Bronchial epithelial cell (primary cell): ENCODE measurements at regions not wholly inside any gene's neighbourhood (a gene's known extent, or its start where the extent isn't known, plus 50 kb on each side); places are given as distances from the start of the nearest gene placed in this dataset.

Source experiments
- DNase-seq: peaks from one replicate; pipeline ENCODE4 v3.0.0-alpha.2; 2010; ENCODE audit warnings: low read depth
- FAIRE-seq: peaks from 2 replicates; lab custom pipeline; 2011; peaks lifted over from hg19 to GRCh38; lab: Jason Lieb, UNC
- H3K27me3 ChIP-seq: 2 replicates; pipeline ENCODE4 v1.5.1; 2011; ENCODE audit warnings: low read length; ENCODE audit not compliant: control insufficient read depth, insufficient read depth
- H3K36me3 ChIP-seq: 2 replicates; pipeline ENCODE4 v1.5.1; 2011; ENCODE audit warnings: low read length; ENCODE audit not compliant: control insufficient read depth, insufficient read depth
- H3K4me3 ChIP-seq: 2 replicates; pipeline ENCODE4 v1.5.1; 2011; ENCODE audit warnings: mild to moderate bottlenecking, low read depth, low read length, control low read depth
- CTCF ChIP-seq: IDR thresholded peaks from 2 replicates; pipeline ENCODE4 v1.5.1; 2011; ENCODE audit warnings: mild to moderate bottlenecking, moderate library complexity, low read length, control low read depth, inconsistent platforms; ENCODE audit not compliant: insufficient read depth, severe bottlenecking

DNA sequence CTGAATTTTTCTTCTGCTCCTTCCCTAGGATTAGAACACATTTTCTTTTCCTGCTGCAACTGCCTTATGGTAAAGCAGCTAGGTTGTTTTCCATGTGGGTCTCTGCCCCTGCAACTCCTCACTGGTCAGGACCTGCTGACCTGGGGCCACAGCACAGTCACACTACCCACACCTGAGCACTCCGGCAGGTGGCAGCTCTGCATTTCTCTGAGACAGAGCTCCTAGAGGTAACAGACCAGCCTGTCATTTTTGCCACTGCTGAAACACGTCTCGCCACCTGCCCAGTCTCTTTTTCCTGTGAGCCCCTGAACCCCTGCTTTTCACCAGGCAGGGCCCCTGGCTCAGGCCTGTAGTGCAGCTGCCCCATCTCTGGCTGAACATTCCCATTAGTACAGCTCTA is 609.6 kb downstream of the HINT1 start:
- Histone ChIP-seq H3K27me3 (no peaks in the 10 kb centered on the region), H3K36me3 (no peaks in the 10 kb centered on the region), H3K4me3 (no peak overlapping the region)
- FAIRE-seq (no peak), DNase-seq (no peak)
- no peak for TF ChIP-seq CTCF

- H3K27me3 ChIP-seq, result no peaks in the 10 kb centered on the region
- TF ChIP-seq CTCF, result no peak
- DNase-seq (no peak), FAIRE-seq (no peak)
- no peaks in the 10 kb centered on the region for H3K36me3 ChIP-seq
- no peak overlapping the region for H3K4me3 ChIP-seq
These were observed 614.5 kb downstream of the HINT1 start for GRCh38 chr5:130550562-130550928.

DNA sequence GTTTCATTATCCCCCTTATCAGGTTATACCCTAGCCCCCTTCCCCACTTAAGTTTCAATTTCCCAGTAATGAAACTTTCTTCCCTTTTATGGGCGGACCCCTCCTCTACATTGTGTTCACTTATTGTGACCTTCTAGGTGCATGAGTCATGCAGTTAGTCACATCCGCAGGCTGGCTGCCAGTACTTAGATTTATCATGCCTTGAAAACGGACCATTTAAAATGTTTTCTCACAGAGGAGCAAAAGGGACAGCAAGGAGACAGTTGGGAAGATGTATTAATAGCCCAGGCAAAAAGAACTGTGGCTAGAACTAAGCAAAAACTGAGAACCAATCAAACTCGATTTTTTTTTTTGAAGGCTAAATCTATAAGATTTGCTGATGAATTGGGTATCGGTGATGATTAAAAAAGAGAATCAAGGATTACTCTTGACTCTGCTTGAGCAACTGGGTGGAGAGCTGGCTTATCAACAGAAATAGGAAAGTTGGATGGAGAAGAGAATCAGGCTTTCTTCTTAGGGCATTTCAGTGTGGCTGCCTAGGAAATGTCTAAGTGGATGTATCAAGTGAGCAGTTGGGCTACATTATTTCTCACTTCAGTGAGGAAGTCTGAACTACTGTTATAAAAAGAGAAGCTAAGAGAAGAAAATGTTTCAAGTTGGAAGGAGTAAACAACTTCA is 615.0 kb downstream of the HINT1 start:
- no peak overlapping the region for H3K4me3 ChIP-seq
- DNase-seq (peak; percentile 87), FAIRE-seq (no peak)
- H3K36me3 ChIP-seq, result no peaks in the 10 kb centered on the region
- no peaks in the 10 kb centered on the region for H3K27me3 ChIP-seq
- TF ChIP-seq CTCF, result no peak

DNA sequence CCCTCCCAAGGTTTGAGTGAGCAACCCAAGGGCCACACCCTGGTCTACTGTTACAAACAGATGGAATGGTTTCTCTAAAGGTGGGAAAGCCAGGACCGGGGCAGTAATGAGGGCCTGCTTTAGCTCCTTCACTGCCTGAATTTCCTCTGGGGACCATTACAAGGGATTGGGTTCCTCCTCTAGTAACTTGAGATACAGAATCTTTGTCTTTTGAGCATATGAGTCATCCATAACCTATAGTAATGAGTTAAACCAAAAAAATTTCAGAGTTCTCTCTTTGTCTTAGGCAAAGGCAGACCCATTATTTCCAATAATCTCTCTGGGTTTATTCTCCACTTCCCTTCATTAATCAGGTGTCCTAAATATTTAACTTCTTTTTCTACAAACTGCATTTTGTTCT is 618.8 kb downstream of the HINT1 start:
- TF ChIP-seq CTCF, result no peak
- Histone ChIP-seq H3K27me3 (no peaks in the 10 kb centered on the region), H3K4me3 (no peak overlapping the region), H3K36me3 (no peaks in the 10 kb centered on the region)
- DNase-seq (peak; percentile 63), FAIRE-seq (no peak)

GRCh38 chr5:130545291-130545690 is 619.8 kb downstream of the HINT1 start:
- DNase-seq (peak; percentile 69), FAIRE-seq (no peak)
- Histone ChIP-seq H3K27me3 (no peaks in the 10 kb centered on the region), H3K4me3 (no peak overlapping the region), H3K36me3 (no peaks in the 10 kb centered on the region)
- peak; percentile 35 for TF ChIP-seq CTCF
